Adrenal gland (tissue), 5 donors: ENCODE measurements at regions not wholly inside any gene's neighbourhood (a gene's known extent, or its start where the extent isn't known, plus 50 kb on each side); places are given as distances from the start of the nearest gene placed in this dataset.

Experiments used
- CTCF ChIP-seq, 6 experiments: fragments of 450-650 bp in 4 of 6; fragments of 200-600 bp in 2 of 6; sonication (generic) in 1 of 6; IDR thresholded peaks; 1 replicate in 5 of 6; 2 replicates in 1 of 6; pipeline versions ENCODE4 v1.5.1 to v1.8.0; 2016 to 2021; ENCODE audit warnings: antibody characterized with exemption in 6 of 6, mild to moderate bottlenecking in 2 of 6, moderate library complexity in 1 of 6
- POLR2A ChIP-seq, 2 donors: fragments of 450-650 bp; IDR thresholded peaks; one replicate each; pipeline ENCODE4 v1.6.1; 2017; ENCODE audit warnings: antibody characterized with exemption in 2 of 2, mild to moderate bottlenecking in 2 of 2, moderate library complexity in 1 of 2
- donor health status: DM: no; HTN: no; CAD: no.

GRCh38 chr6:144475411-144475810, 190.3 kb downstream of the UTRN start:
- TF ChIP-seq CTCF (IDR thresholded peaks at IDR 0.05) (no peak), POLR2A (IDR thresholded peaks at IDR 0.05) (no peak)
